Dedifferentiated amniotic fluid mesenchymal stem cell (primary cell): ENCODE measurements at regions not wholly inside any gene's neighbourhood (a gene's known extent, or its start where the extent isn't known, plus 50 kb on each side); places are given as distances from the start of the nearest gene placed in this dataset.

ENCODE experiments used
- DNase-seq: peaks from one replicate; pipeline ENCODE4 v3.0.0-alpha.2; 2016; ENCODE audit errors: extremely low spot score

- DNase-seq = no peak
Observed at GRCh38 chr6:48243071-48243470, 132.1 kb upstream of the PTCHD4 start.

GRCh38 chr6:48240287-48240686 is 129.3 kb upstream of the PTCHD4 start:
- no peak for DNase-seq

- DNase-seq = no peak
Observed at GRCh38 chr6:48236375-48236774, 125.4 kb upstream of the PTCHD4 start.

GRCh38 chr6:48233063-48233462 is 122.1 kb upstream of the PTCHD4 start:
- DNase-seq = no peak

- DNase-seq = no peak
Observed at GRCh38 chr6:48229841-48230240, 118.8 kb upstream of the PTCHD4 start.

- DNase-seq = no peak
Observed at GRCh38 chr6:48222241-48222640, 111.2 kb upstream of the PTCHD4 start.

- no peak for DNase-seq
Observed at GRCh38 chr6:48213076-48213788, 102.2 kb upstream of the PTCHD4 start.

GRCh38 chr6:48212501-48212900 is 101.5 kb upstream of the PTCHD4 start:
- DNase-seq = no peak

- no peak for DNase-seq
Observed at GRCh38 chr6:48206091-48206490, 95.1 kb upstream of the PTCHD4 start.

GRCh38 chr6:48200869-48201390 is 89.9 kb upstream of the PTCHD4 start:
- DNase-seq = peak; percentile 38

GRCh38 chr6:48199499-48199898 is 88.5 kb upstream of the PTCHD4 start:
- DNase-seq = no peak

- DNase-seq = no peak
Observed at GRCh38 chr6:48197941-48198340, 86.9 kb upstream of the PTCHD4 start.

- DNase-seq = no peak
Observed at GRCh38 chr6:48194596-48195295, 83.7 kb upstream of the PTCHD4 start.

- DNase-seq = no peak
Observed at GRCh38 chr6:48188158-48188557, 77.2 kb upstream of the PTCHD4 start.

- DNase-seq = no peak
Observed at GRCh38 chr6:48186746-48187145, 75.7 kb upstream of the PTCHD4 start.

GRCh38 chr6:48184648-48185047 is 73.7 kb upstream of the PTCHD4 start:
- DNase-seq = no peak

GRCh38 chr6:48183811-48184605 is 73.0 kb upstream of the PTCHD4 start:
- DNase-seq = no peak

GRCh38 chr6:48183178-48183577 is 72.2 kb upstream of the PTCHD4 start:
- peak; percentile 55 for DNase-seq

- no peak for DNase-seq
Observed at GRCh38 chr6:48178700-48179099, 67.7 kb upstream of the PTCHD4 start.

- DNase-seq = no peak
Observed at GRCh38 chr6:48177786-48178185, 66.8 kb upstream of the PTCHD4 start.

GRCh38 chr6:48176645-48177308 is 65.8 kb upstream of the PTCHD4 start:
- DNase-seq = no peak

- no peak for DNase-seq
Observed at GRCh38 chr6:48169635-48170034, 58.6 kb upstream of the PTCHD4 start.
